Liver (tissue), 8 donors: ENCODE measurements at regions not wholly inside any gene's neighbourhood (a gene's known extent, or its start where the extent isn't known, plus 50 kb on each side); places are given as distances from the start of the nearest gene placed in this dataset.

Experiments used
- DNase-seq: peaks from one replicate; pipeline ENCODE4 v3.0.0-alpha.2; 2017; ENCODE audit warnings: low spot score
- H3K27ac ChIP-seq, 2 donors: one replicate each; pipeline ENCODE4 v1.7.0; 2013; ENCODE audit warnings: inconsistent platforms in 2 of 2, low read length in 2 of 2, control low read depth in 1 of 2, low read depth in 1 of 2, mild to moderate bottlenecking in 1 of 2
- H3K27me3 ChIP-seq, 4 donors: one replicate each; pipeline versions ENCODE4 v1.6.1 to v1.7.0; 2013; ENCODE audit warnings: low read length in 3 of 4, inconsistent platforms in 1 of 4, mild to moderate bottlenecking in 1 of 4, moderate library complexity in 1 of 4; ENCODE audit not compliant: control insufficient read depth in 4 of 4, insufficient read depth in 4 of 4
- H3K36me3 ChIP-seq, 4 donors: one replicate each; pipeline versions ENCODE4 v1.6.1 to v1.7.0; 2013; ENCODE audit warnings: low read length in 3 of 4, mild to moderate bottlenecking in 3 of 4, low read depth in 1 of 4, moderate library complexity in 1 of 4; ENCODE audit not compliant: control insufficient read depth in 4 of 4, insufficient read depth in 3 of 4
- H3K4me1 ChIP-seq, 4 donors: one replicate each; pipeline versions ENCODE4 v1.6.1 to v1.7.0; 2013; ENCODE audit warnings: low read length in 3 of 4, mild to moderate bottlenecking in 3 of 4, moderate library complexity in 1 of 4; ENCODE audit not compliant: control insufficient read depth in 4 of 4, insufficient read depth in 4 of 4
- H3K4me3 ChIP-seq, 3 donors: one replicate each; pipeline versions ENCODE4 v1.6.1 to v1.7.0; 2013; ENCODE audit warnings: low read length in 3 of 3, control low read depth in 1 of 3, low read depth in 1 of 3, mild to moderate bottlenecking in 1 of 3
- H3K9ac ChIP-seq, 2 donors: one replicate each; pipeline ENCODE4 v1.7.0; 2013; ENCODE audit warnings: low read length in 2 of 2, mild to moderate bottlenecking in 2 of 2, moderate library complexity in 2 of 2, control low read depth in 1 of 2, low read depth in 1 of 2
- H3K9me3 ChIP-seq, 4 donors: one replicate each; pipeline versions ENCODE4 v1.6.1 to v1.7.0; 2013; ENCODE audit warnings: low read length in 3 of 4; ENCODE audit not compliant: control insufficient read depth in 4 of 4
- ATF3 ChIP-seq: IDR thresholded peaks from 2 replicates; pipeline ENCODE4 v1.6.1; 2016; ENCODE audit warnings: antibody characterized with exemption
- CTCF ChIP-seq: fragments of 150-350 bp; IDR thresholded peaks from 2 replicates; pipeline ENCODE4 v1.5.1; 2017; ENCODE audit warnings: improper control_type of control experiment, low read depth, low read length; ENCODE audit not compliant: missing input control
- EGR1 ChIP-seq, 2 donors: IDR thresholded peaks; 2 replicates each; pipeline ENCODE4 v1.6.1; 2016 to 2018; ENCODE audit warnings: antibody characterized with exemption in 2 of 2, low read depth in 2 of 2
- FOXA1 ChIP-seq: IDR thresholded peaks from 2 replicates; pipeline ENCODE4 v1.6.1; 2016; ENCODE audit warnings: antibody characterized with exemption
- FOXA2 ChIP-seq: IDR thresholded peaks from 2 replicates; pipeline ENCODE4 v1.6.1; 2016; ENCODE audit warnings: antibody characterized with exemption
- GABPA ChIP-seq, 2 donors: IDR thresholded peaks in 1 of 2; conservative IDR thresholded peaks in 1 of 2; 2 replicates each; pipeline ENCODE4 v1.6.1; 2016; ENCODE audit warnings: antibody characterized with exemption in 2 of 2, mild to moderate bottlenecking in 1 of 2, moderate library complexity in 1 of 2
- HNF4A ChIP-seq, 2 donors: conservative IDR thresholded peaks; 2 replicates each; pipeline ENCODE4 v1.6.1; 2016; ENCODE audit warnings: antibody characterized with exemption in 2 of 2, mild to moderate bottlenecking in 2 of 2
- HNF4G ChIP-seq: IDR thresholded peaks from 2 replicates; pipeline ENCODE4 v1.6.1; 2016; ENCODE audit warnings: antibody characterized with exemption
- JUND ChIP-seq, 2 donors: IDR thresholded peaks; 2 replicates each; pipeline ENCODE4 v1.6.1; 2016; ENCODE audit warnings: antibody characterized with exemption in 2 of 2
- NR2F2 ChIP-seq: IDR thresholded peaks from 2 replicates; pipeline ENCODE4 v1.6.1; 2016; ENCODE audit warnings: antibody characterized with exemption
- RAD21 ChIP-seq, 2 donors: IDR thresholded peaks; 2 replicates each; pipeline ENCODE4 v1.6.1; 2016; ENCODE audit warnings: antibody characterized with exemption in 2 of 2, mild to moderate bottlenecking in 2 of 2
- RXRA ChIP-seq, 2 donors: IDR thresholded peaks; 2 replicates each; pipeline ENCODE4 v1.6.1; 2017 to 2018; ENCODE audit warnings: antibody characterized with exemption in 2 of 2, mild to moderate bottlenecking in 1 of 2
- SP1 ChIP-seq: IDR thresholded peaks from 2 replicates; pipeline ENCODE4 v1.6.1; 2018; ENCODE audit warnings: antibody characterized with exemption, mild to moderate bottlenecking
- TAF1 ChIP-seq: conservative IDR thresholded peaks from 2 replicates; pipeline ENCODE4 v1.6.1; 2016; ENCODE audit warnings: antibody characterized with exemption, mild to moderate bottlenecking
- YY1 ChIP-seq: IDR thresholded peaks from 2 replicates; pipeline ENCODE4 v1.6.1; 2016; ENCODE audit warnings: antibody characterized with exemption, mild to moderate bottlenecking
- ZBTB33 ChIP-seq: IDR thresholded peaks from 2 replicates; pipeline ENCODE4 v1.6.1; 2016; ENCODE audit warnings: antibody characterized with exemption
- WGBS: extraction: QIAGEN DNeasy Blood & Tissue Kit; methylation state at CpG from one replicate; pipeline ENCODE4 v1.1.7; 2013; 5-methylcytosine and 5-hydroxymethylcytosine counted together
- TF ChIP-seq, protein P1 (sequence below): IDR thresholded peaks from 2 replicates; pipeline ENCODE4 v1.6.1; 2016; ENCODE audit warnings: antibody characterized with exemption, mild to moderate bottlenecking
- TF ChIP-seq, protein P2 (sequence below): IDR thresholded peaks from 2 replicates; pipeline ENCODE4 v1.6.1; 2016; ENCODE audit warnings: antibody characterized with exemption
- donor health status: healthy.
- donor health status: healthy.
- donor health status: healthy.
- donor health status: healthy.
- donor health status: healthy.

GRCh38 chr16:20153444-20153843 lies 79.8 kb upstream of the GPR139 start:
- Histone ChIP-seq H3K9me3 (peaks cover 0 to 19% (median 0%) of the 10 kb centered on the region in 4 donors), H3K27ac (no peak overlapping the region), H3K36me3 (no peaks in the 10 kb centered on the region), H3K9ac (no peak overlapping the region), H3K27me3 (no peaks in the 10 kb centered on the region), H3K4me1 (no peaks in the 10 kb centered on the region), H3K4me3 (no peak overlapping the region)
- no peak for DNase-seq
- no peak for TF ChIP-seq FOXA1
- no peak for TF ChIP-seq RXRA (IDR thresholded peaks at IDR 0.05)
- TF ChIP-seq HNF4A (conservative IDR thresholded peaks at IDR 0.05) = no peak
- TF ChIP-seq RAD21 (IDR thresholded peaks at IDR 0.05) = no peak
- no peak for TF ChIP-seq CTCF
- no peak for TF ChIP-seq NR2F2
- TF ChIP-seq SP1 = no peak
- no peak for TF ChIP-seq FOXA2
- TF ChIP-seq TAF1 = no peak
- 68% methylated on average over 1 of the region's 1 CpG for WGBS

GRCh38 chr16:20147091-20147490 lies 73.4 kb upstream of the GPR139 start:
- H3K9ac ChIP-seq = no peak overlapping the region
- WGBS = 64% methylated on average over 5 of the region's 5 CpGs

More at GRCh38 chr16:20147091-20147490, 73.4 kb upstream of the GPR139 start:
- Histone ChIP-seq H3K4me1 (no peaks in the 10 kb centered on the region), H3K9me3 (no peaks in the 10 kb centered on the region), H3K27ac (no peak overlapping the region), H3K27me3 (peaks cover 0 to 4% (median 0%) of the 10 kb centered on the region in 4 donors), H3K4me3 (no peak overlapping the region), H3K36me3 (no peaks in the 10 kb centered on the region)
- DNase-seq = no peak
- TF ChIP-seq ATF3 (no peak), CTCF (no peak), ZBTB33 (no peak), HNF4G (no peak), RAD21 (IDR thresholded peaks at IDR 0.05) (no peak), GABPA (IDR thresholded peaks at IDR 0.05 in 1 of 2, conservative IDR thresholded peaks at IDR 0.05 in 1 of 2) (no peak), NR2F2 (no peak), TAF1 (no peak), FOXA1 (no peak), YY1 (no peak), JUND (IDR thresholded peaks at IDR 0.05) (no peak), EGR1 (IDR thresholded peaks at IDR 0.05; ENCODE audit: low read depth in 2 of 2) (no peak), SP1 (no peak), RXRA (IDR thresholded peaks at IDR 0.05) (no peak), FOXA2 (no peak), HNF4A (conservative IDR thresholded peaks at IDR 0.05) (no peak)
- TF ChIP-seq, protein P1, sequence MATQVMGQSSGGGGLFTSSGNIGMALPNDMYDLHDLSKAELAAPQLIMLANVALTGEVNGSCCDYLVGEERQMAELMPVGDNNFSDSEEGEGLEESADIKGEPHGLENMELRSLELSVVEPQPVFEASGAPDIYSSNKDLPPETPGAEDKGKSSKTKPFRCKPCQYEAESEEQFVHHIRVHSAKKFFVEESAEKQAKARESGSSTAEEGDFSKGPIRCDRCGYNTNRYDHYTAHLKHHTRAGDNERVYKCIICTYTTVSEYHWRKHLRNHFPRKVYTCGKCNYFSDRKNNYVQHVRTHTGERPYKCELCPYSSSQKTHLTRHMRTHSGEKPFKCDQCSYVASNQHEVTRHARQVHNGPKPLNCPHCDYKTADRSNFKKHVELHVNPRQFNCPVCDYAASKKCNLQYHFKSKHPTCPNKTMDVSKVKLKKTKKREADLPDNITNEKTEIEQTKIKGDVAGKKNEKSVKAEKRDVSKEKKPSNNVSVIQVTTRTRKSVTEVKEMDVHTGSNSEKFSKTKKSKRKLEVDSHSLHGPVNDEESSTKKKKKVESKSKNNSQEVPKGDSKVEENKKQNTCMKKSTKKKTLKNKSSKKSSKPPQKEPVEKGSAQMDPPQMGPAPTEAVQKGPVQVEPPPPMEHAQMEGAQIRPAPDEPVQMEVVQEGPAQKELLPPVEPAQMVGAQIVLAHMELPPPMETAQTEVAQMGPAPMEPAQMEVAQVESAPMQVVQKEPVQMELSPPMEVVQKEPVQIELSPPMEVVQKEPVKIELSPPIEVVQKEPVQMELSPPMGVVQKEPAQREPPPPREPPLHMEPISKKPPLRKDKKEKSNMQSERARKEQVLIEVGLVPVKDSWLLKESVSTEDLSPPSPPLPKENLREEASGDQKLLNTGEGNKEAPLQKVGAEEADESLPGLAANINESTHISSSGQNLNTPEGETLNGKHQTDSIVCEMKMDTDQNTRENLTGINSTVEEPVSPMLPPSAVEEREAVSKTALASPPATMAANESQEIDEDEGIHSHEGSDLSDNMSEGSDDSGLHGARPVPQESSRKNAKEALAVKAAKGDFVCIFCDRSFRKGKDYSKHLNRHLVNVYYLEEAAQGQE = no peak
- TF ChIP-seq, protein P2, sequence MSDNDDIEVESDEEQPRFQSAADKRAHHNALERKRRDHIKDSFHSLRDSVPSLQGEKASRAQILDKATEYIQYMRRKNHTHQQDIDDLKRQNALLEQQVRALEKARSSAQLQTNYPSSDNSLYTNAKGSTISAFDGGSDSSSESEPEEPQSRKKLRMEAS = no peak
